ENCODE measurements at regions not wholly inside any gene's neighbourhood (a gene's known extent, or its start where the extent isn't known, plus 50 kb on each side); places are given as distances from the start of the nearest gene placed in this dataset.

DNA sequence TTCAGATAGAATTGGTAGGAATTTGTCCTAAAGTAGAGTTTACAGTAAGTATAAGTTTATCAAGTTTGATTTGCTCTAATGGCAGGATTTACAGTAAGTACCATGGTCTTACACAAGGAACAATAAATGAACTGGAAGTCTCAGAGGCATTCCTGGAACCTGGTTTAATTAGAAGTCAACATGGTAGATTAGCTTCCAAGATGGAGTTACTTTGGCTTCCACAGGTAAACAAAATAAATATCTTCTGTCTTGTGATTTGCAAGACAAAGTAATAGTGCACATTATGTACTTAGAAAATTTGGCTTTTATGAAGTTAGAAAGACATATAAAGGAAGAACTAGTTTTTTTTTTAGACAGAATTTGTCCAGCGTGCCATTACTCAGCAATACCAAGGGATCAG lies 190.7 kb downstream of the GLUD2 start:
- no peaks in the 10 kb centered on the region for H3K4me1 ChIP-seq (ENCODE audit: low read length)
- no peak overlapping the region for H3K27ac ChIP-seq (ENCODE audit: low read length)
- no peak overlapping the region for H2AFZ ChIP-seq (ENCODE audit: low read length)
- H3K4me3 ChIP-seq (ENCODE audit: low read length): no peak overlapping the region
- H3K9me2 ChIP-seq (replicated peaks; ENCODE audit: insufficient read depth, low read length): no peaks in the 10 kb centered on the region
- no peak overlapping the region for H3K4me2 ChIP-seq (ENCODE audit: low read depth, low read length)
- H3K27me3 ChIP-seq (replicated peaks; ENCODE audit: insufficient read depth, low read length): no peaks in the 10 kb centered on the region
- no peak for DNase-seq
- H3K9me3 ChIP-seq (replicated peaks; ENCODE audit: insufficient read depth, low read length): no peaks in the 10 kb centered on the region
- no peaks in the 10 kb centered on the region for H3K36me3 ChIP-seq (replicated peaks; ENCODE audit: insufficient read depth, low read length)
- H3K9ac ChIP-seq (ENCODE audit: low read length): no peak overlapping the region
- no peaks in the 10 kb centered on the region for H4K20me1 ChIP-seq (ENCODE audit: insufficient read depth, low read length)
- H3F3A ChIP-seq (ENCODE audit: insufficient read depth, low read length): no peaks in the 10 kb centered on the region
- no peak for TF ChIP-seq EZH2 (optimal IDR thresholded peaks at IDR 0.05; ENCODE audit: low read depth, low read length)
- TF ChIP-seq, protein P1, sequence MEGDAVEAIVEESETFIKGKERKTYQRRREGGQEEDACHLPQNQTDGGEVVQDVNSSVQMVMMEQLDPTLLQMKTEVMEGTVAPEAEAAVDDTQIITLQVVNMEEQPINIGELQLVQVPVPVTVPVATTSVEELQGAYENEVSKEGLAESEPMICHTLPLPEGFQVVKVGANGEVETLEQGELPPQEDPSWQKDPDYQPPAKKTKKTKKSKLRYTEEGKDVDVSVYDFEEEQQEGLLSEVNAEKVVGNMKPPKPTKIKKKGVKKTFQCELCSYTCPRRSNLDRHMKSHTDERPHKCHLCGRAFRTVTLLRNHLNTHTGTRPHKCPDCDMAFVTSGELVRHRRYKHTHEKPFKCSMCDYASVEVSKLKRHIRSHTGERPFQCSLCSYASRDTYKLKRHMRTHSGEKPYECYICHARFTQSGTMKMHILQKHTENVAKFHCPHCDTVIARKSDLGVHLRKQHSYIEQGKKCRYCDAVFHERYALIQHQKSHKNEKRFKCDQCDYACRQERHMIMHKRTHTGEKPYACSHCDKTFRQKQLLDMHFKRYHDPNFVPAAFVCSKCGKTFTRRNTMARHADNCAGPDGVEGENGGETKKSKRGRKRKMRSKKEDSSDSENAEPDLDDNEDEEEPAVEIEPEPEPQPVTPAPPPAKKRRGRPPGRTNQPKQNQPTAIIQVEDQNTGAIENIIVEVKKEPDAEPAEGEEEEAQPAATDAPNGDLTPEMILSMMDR (IDR thresholded peaks at IDR 0.05; ENCODE audit: low read length): no peak
- TF ChIP-seq EZH2phosphoT487 (IDR thresholded peaks at IDR 0.05; ENCODE audit: low read length): no peak
- H3K79me2 ChIP-seq (ENCODE audit: low read length): no peaks in the 10 kb centered on the region

DNA sequence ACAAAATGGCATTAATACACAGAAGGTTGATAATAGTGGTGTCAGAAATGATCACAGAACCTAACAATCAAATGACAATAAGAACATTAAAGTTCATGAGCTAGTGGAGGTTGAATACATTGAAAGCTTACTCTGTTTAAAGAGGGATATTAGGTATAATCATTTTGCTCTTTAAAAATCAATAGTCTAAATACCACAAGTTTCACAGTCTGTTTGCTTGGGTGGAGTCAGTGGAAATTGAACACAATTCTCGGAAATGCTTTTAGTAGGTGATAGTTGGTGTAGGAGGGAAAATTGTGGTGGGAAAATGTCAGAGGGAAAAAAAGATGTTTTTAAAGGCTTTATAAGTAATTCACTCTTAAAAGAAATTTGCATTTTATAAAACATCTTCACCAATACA lies 197.1 kb downstream of the GLUD2 start:
- H3K27me3 ChIP-seq (replicated peaks; ENCODE audit: insufficient read depth, low read length): no peaks in the 10 kb centered on the region
- H3K36me3 ChIP-seq (replicated peaks; ENCODE audit: insufficient read depth, low read length): no peaks in the 10 kb centered on the region
- no peak for DNase-seq
- TF ChIP-seq EZH2phosphoT487 (IDR thresholded peaks at IDR 0.05; ENCODE audit: low read length): no peak
- TF ChIP-seq, protein P1 (IDR thresholded peaks at IDR 0.05; ENCODE audit: low read length): no peak
- TF ChIP-seq EZH2 (optimal IDR thresholded peaks at IDR 0.05; ENCODE audit: low read depth, low read length): no peak
- no peaks in the 10 kb centered on the region for H3K79me2 ChIP-seq (ENCODE audit: low read length)
- H3K4me1 ChIP-seq (ENCODE audit: low read length): no peaks in the 10 kb centered on the region
- no peaks in the 10 kb centered on the region for H4K20me1 ChIP-seq (ENCODE audit: insufficient read depth, low read length)
- H3K9me3 ChIP-seq (replicated peaks; ENCODE audit: insufficient read depth, low read length): no peaks in the 10 kb centered on the region
- no peak overlapping the region for H3K9ac ChIP-seq (ENCODE audit: low read length)
- H3K4me3 ChIP-seq (ENCODE audit: low read length): no peak overlapping the region
- no peaks in the 10 kb centered on the region for H3K9me2 ChIP-seq (replicated peaks; ENCODE audit: insufficient read depth, low read length)
- H3F3A ChIP-seq (ENCODE audit: insufficient read depth, low read length): no peaks in the 10 kb centered on the region
- no peak overlapping the region for H3K27ac ChIP-seq (ENCODE audit: low read length)
- no peak overlapping the region for H3K4me2 ChIP-seq (ENCODE audit: low read depth, low read length)
- H2AFZ ChIP-seq (ENCODE audit: low read length): no peak overlapping the region

DNA sequence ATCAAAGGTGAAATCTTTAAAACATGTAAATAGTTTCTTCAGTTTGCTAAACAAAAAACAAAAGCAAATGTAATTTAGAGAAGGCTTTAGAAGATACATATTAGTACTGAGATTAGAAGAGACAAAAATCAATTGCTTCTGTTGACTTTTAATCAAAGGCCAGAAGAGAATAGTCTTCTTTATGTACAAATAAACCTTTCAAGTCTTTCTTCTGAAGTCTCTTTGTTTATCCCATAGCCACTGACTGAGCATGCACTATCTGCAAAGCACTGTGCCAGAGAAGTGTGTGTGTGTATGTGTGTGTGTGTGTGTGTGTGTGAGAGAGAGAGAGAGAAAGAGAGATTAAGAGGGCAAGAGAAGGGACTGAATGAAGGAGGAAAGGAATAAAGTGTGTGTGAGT lies 198.4 kb downstream of the GLUD2 start:
- TF ChIP-seq, protein P1 (IDR thresholded peaks at IDR 0.05; ENCODE audit: low read length): no peak
- no peak for TF ChIP-seq EZH2phosphoT487 (IDR thresholded peaks at IDR 0.05; ENCODE audit: low read length)
- TF ChIP-seq EZH2 (optimal IDR thresholded peaks at IDR 0.05; ENCODE audit: low read depth, low read length): no peak

More for the DNA sequence above, 198.4 kb downstream of the GLUD2 start:
- Histone ChIP-seq H3K4me1 (ENCODE audit: low read length) (no peaks in the 10 kb centered on the region), H3F3A (ENCODE audit: insufficient read depth, low read length) (no peaks in the 10 kb centered on the region), H4K20me1 (ENCODE audit: insufficient read depth, low read length) (no peaks in the 10 kb centered on the region), H3K27me3 (replicated peaks; ENCODE audit: insufficient read depth, low read length) (no peaks in the 10 kb centered on the region), H3K36me3 (replicated peaks; ENCODE audit: insufficient read depth, low read length) (no peaks in the 10 kb centered on the region), H3K9ac (ENCODE audit: low read length) (no peak overlapping the region), H3K4me3 (ENCODE audit: low read length) (no peak overlapping the region), H3K9me2 (replicated peaks; ENCODE audit: insufficient read depth, low read length) (no peaks in the 10 kb centered on the region), H3K79me2 (ENCODE audit: low read length) (no peaks in the 10 kb centered on the region), H2AFZ (ENCODE audit: low read length) (no peak overlapping the region), H3K9me3 (replicated peaks; ENCODE audit: insufficient read depth, low read length) (no peaks in the 10 kb centered on the region), H3K4me2 (ENCODE audit: low read depth, low read length) (no peak overlapping the region), H3K27ac (ENCODE audit: low read length) (no peak overlapping the region)
- DNase-seq: no peak
